Epithelial cell of proximal tubule (primary cell): ENCODE measurements at regions not wholly inside any gene's neighbourhood (a gene's known extent, or its start where the extent isn't known, plus 50 kb on each side); places are given as distances from the start of the nearest gene placed in this dataset.
"Not testable (repeated sequence)": the region's sequence is repeated elsewhere in the genome, so short reads cannot be mapped to it uniquely, and the experiment has no call there.

ENCODE experiments used
- DNase-seq: peaks from one replicate; pipeline ENCODE4 v3.0.0-alpha.2; 2011; ENCODE audit warnings: low read depth
- H3K4me3 ChIP-seq: 2 replicates; pipeline ENCODE4 v1.5.1; 2011; ENCODE audit warnings: low read depth, mild to moderate bottlenecking, low read length
- TF ChIP-seq, protein P1 (sequence below): conservative IDR thresholded peaks from 2 replicates; pipeline ENCODE4 v1.5.1; 2012; ENCODE audit warnings: low read depth, mild to moderate bottlenecking, low read length

DNA sequence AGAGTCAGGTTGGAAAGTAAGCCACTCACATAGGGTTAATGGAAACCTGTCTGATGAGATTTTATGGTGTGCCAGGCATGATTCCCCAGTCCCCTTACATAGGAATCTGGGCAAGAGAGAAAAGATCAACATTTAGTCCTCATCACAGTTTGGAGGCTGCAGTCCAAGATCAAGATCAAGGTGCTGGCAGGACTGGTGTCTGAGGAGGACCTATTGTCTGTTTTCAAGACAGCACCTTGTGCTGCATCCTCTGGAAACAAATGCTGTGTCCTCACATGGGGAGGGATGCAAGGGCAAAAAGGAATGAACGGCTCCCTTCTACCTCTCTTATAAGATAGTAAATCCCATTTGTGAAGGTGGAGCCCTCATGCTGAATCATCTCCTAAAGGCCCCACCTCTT is 244.8 kb upstream of the GALNT17 start:
- H3K4me3 ChIP-seq: no peak overlapping the region
- TF ChIP-seq, protein P1, sequence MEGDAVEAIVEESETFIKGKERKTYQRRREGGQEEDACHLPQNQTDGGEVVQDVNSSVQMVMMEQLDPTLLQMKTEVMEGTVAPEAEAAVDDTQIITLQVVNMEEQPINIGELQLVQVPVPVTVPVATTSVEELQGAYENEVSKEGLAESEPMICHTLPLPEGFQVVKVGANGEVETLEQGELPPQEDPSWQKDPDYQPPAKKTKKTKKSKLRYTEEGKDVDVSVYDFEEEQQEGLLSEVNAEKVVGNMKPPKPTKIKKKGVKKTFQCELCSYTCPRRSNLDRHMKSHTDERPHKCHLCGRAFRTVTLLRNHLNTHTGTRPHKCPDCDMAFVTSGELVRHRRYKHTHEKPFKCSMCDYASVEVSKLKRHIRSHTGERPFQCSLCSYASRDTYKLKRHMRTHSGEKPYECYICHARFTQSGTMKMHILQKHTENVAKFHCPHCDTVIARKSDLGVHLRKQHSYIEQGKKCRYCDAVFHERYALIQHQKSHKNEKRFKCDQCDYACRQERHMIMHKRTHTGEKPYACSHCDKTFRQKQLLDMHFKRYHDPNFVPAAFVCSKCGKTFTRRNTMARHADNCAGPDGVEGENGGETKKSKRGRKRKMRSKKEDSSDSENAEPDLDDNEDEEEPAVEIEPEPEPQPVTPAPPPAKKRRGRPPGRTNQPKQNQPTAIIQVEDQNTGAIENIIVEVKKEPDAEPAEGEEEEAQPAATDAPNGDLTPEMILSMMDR: no peak
- DNase-seq: no peak

DNA sequence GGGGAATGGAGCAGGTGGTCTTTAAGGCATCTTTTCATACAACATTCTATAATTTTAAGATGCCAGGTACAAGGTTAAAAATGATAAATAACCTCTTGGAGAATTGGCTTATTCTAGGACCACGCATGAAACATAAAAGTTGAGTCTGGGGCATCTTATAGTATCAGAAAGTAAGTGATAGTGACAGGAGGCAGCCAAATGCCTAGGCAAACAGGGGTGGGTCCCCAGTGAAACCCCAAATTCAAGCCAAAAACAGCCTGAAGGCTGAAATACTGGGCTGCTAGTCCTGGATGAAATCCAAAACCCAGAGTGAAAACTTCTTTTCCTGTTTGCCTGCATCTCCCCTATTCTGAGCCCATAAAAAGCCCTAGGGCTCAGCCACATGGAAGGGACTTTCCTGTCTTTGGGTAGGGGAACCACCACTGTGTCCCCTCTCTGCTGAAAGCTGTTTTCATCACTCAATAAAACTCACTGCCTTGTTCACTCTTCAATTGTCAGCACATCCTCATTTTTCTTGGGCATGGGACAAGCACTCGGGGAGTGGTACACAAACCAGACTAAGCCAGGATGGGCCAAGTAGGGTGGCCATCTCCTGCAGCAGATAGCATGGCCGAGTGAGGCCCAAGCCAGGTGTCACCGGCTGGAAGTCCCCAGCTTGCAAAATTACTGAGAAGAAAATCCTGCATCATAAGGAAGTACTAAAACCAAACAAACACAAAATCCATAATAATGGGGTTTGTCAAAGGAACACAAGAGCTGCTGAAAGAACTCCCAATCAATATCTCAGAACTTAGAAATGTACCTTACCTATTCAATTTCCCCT is 241.6 kb upstream of the GALNT17 start:
- TF ChIP-seq, protein P1: no peak
- no peak for DNase-seq
- no peak overlapping the region for H3K4me3 ChIP-seq

DNA sequence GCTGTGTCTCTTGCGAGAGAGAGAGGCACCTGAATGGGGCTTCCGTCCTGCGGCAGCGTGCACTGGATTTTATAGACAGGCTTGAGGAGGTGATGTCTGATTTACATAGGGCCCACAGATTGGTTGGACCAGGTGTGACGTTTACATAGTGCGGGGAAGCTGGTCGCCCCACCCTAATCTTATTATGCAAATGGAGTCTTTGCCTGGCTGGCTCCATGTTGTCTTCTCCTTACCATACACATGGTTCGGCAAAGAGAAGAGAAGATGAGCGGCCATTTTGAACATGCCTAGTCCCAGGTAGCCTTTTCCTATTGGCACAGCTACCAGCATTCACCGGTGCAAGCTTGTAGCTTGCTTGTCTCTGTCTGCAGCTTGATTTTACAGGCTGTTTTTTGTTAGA is 238.5 kb upstream of the GALNT17 start:
- no peak for DNase-seq
- H3K4me3 ChIP-seq: no peak overlapping the region
- TF ChIP-seq, protein P1: no peak

DNA sequence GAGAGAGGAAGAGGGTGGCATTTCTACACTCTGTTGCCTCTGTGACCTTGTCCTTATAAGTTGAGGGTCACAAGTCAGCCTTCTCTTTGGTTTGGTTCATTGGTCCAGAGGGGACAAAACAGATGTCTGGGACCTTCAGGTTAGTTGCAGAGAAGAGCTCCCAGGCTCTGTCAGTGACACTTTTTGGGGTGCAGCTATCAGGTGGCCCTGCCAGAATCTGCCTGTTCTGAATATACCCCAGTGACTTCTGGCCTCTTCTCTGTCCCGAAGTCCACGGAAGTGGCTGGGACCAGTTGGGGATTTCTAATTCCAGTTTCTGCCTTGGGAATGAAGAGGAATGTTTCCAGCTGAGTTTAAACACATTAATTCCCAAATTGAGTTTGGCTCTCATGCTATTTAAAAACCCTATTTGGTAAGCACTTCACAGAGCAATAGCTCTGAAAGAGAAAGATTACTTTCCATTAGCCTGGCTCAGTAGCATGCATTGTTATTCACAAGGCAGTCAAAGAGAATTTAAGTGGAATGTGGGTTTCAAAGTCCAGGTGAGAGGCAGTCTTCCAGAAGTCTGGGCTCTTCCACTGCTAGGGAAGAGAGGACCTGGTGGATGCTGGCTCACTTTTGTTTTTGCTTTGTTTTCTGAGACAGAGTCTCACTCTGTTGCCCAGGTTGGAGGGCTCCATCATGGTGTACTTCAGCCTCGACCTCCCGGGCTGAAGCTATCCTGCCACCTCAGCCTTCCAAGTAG is 237.8 kb upstream of the GALNT17 start:
- no peak for DNase-seq
- H3K4me3 ChIP-seq: no peak overlapping the region
- TF ChIP-seq, protein P1: no peak

DNA sequence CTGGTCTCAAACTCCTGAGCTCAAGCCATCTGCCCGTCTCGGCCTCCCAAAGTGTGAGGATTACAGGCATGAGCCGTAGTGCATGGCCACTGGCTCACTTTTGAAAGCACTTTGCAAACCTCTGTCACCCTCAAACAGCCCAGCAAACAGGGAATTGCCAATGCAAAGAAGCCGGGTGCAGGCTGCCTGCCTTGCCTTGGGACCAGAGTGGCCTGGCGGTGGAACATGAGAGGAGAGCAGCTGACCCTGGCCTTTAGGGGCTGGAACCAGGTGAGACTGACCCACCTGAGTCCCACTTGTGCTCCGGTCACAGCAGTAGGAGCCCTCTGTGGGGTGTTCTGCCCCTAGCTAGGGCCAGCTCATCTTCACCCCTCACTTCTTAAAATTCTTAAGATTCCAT is 237.1 kb upstream of the GALNT17 start:
- TF ChIP-seq, protein P1: no peak
- DNase-seq: no peak
- no peak overlapping the region for H3K4me3 ChIP-seq

DNA sequence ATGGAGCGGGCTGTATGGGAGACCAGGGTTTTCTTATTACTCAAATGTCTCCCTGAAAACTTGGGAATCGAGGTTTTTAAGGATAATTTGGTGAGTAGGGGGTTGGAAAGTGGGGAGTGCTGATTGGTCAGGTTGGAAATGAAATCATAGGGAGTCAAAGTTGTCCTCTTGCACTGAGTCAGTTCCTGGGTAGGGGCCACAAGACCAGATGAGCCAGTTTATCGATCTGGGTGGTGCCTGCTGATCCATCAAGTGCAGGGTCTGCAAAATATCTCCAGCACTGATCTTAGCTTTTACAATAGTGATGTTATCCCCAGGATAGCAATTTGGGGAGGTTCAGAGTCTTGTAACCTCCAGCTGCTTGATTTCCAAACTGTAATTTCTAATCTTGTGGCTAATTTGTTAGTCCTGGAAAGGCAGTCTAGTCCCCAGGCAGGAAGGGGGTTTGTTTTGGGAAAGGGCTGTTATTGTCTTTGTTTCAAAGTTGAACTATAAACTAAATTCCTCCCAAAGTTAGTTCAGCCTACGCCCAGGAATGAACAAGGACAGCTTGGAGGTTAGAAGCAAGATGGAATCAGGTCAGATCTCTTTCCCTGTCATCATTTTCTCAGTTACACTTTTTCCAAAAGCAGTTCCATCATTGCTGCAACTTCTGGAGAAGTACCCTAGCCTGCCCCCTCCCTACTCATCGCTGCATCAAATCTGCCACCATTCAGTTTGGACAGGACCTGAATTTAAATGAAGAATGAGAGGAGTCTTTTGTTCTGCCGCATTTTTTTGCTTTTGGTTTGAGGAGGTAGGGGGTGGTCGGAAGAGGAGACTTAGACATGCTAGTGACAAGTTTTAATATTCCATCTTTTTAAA is 236.4 kb upstream of the GALNT17 start:
- H3K4me3 ChIP-seq, DNase-seq: not testable (repeated sequence)
